ENCODE measurements at regions not wholly inside any gene's neighbourhood (a gene's known extent, or its start where the extent isn't known, plus 50 kb on each side); places are given as distances from the start of the nearest gene placed in this dataset.

- in situ Hi-C loops (cut with MboI; ENCODE audit: low pct_unique_long_range_greater_than_20kb, low sequenced_read_pairs), result no loop called here
- DNase-seq, result no peak
Observed at GRCh38 chr2:2410987-2411386, 79.9 kb upstream of the MYT1L start.

- in situ Hi-C loops (cut with MboI; ENCODE audit: low pct_unique_long_range_greater_than_20kb, low sequenced_read_pairs), result no loop called here
- no peak for DNase-seq
Observed at GRCh38 chr2:2409481-2409880, 78.4 kb upstream of the MYT1L start.

- in situ Hi-C loops (cut with MboI; ENCODE audit: low pct_unique_long_range_greater_than_20kb, low sequenced_read_pairs), result no loop called here
- DNase-seq, result no peak
Observed at GRCh38 chr2:2405780-2406179, 74.7 kb upstream of the MYT1L start.

- no peak for DNase-seq
- in situ Hi-C loops (cut with MboI; ENCODE audit: low pct_unique_long_range_greater_than_20kb, low sequenced_read_pairs), result no loop called here
Observed at GRCh38 chr2:2400286-2401038, 69.4 kb upstream of the MYT1L start.

- no peak for DNase-seq
- in situ Hi-C loops (cut with MboI; ENCODE audit: low pct_unique_long_range_greater_than_20kb, low sequenced_read_pairs), result no loop called here
Observed at GRCh38 chr2:2399396-2399795, 68.3 kb upstream of the MYT1L start.

GRCh38 chr2:2392332-2392731, 61.3 kb upstream of the MYT1L start:
- DNase-seq, result no peak

GRCh38 chr2:2389215-2389614, 58.1 kb upstream of the MYT1L start:
- in situ Hi-C loops (cut with MboI; ENCODE audit: low pct_unique_long_range_greater_than_20kb, low sequenced_read_pairs), result no loop called here
- DNase-seq, result no peak

More at GRCh38 chr2:2392332-2392731, 61.3 kb upstream of the MYT1L start:
- in situ Hi-C loops (cut with MboI; ENCODE audit: low pct_unique_long_range_greater_than_20kb, low sequenced_read_pairs), result no loop called here
